Osteoblast (primary cell): ENCODE measurements at regions not wholly inside any gene's neighbourhood (a gene's known extent, or its start where the extent isn't known, plus 50 kb on each side); places are given as distances from the start of the nearest gene placed in this dataset.

Experiments
- DNase-seq: peaks from one replicate; pipeline ENCODE4 v3.0.0; 2011; ENCODE audit warnings: low spot score, mixed read lengths; ENCODE audit not compliant: insufficient read length; ENCODE audit errors: missing footprints
- H2AFZ ChIP-seq: 2 replicates; pipeline ENCODE4 v1.6.0; 2011; ENCODE audit warnings: mild to moderate bottlenecking, low read length
- H3K27ac ChIP-seq: 2 replicates; pipeline ENCODE4 v1.5.1; 2011; ENCODE audit warnings: mild to moderate bottlenecking, low read depth, low read length, moderate library complexity
- H3K27me3 ChIP-seq: 2 replicates; pipeline ENCODE4 v1.6.0; 2012; ENCODE audit warnings: mild to moderate bottlenecking, control low read depth, inconsistent platforms, low read length, moderate library complexity; ENCODE audit not compliant: insufficient read depth
- H3K36me3 ChIP-seq: 2 replicates; pipeline ENCODE4 v1.5.1; 2011; ENCODE audit warnings: mild to moderate bottlenecking, low read length, control low read depth, moderate library complexity; ENCODE audit not compliant: insufficient read depth
- H3K4me1 ChIP-seq: 2 replicates; pipeline ENCODE4 v1.5.1; 2011; ENCODE audit warnings: mild to moderate bottlenecking, low read length, control low read depth, moderate library complexity; ENCODE audit not compliant: insufficient read depth
- H3K4me2 ChIP-seq: 2 replicates; pipeline ENCODE4 v1.6.0; 2011; ENCODE audit warnings: mild to moderate bottlenecking, low read length; ENCODE audit not compliant: insufficient read depth
- H3K4me3 ChIP-seq: fragments of 200-600 bp; sonication (generic); 3 replicates; pipeline ENCODE4 v1.5.1; 2012; ENCODE audit warnings: mild to moderate bottlenecking, low read length, inconsistent platforms; ENCODE audit not compliant: insufficient read depth
- H3K79me2 ChIP-seq: 2 replicates; pipeline ENCODE4 v1.6.0; 2012; ENCODE audit warnings: mild to moderate bottlenecking, low read length, control low read depth, inconsistent platforms; ENCODE audit not compliant: insufficient read depth
- H3K9me3 ChIP-seq: 2 replicates; pipeline ENCODE4 v1.5.1; 2011; ENCODE audit warnings: low read depth, low read length, control low read depth
- H4K20me1 ChIP-seq: 2 replicates; pipeline ENCODE4 v1.6.0; 2012; ENCODE audit warnings: mild to moderate bottlenecking, low read length, control low read depth; ENCODE audit not compliant: insufficient read depth
- CTCF ChIP-seq: IDR thresholded peaks from 2 replicates; pipeline ENCODE4 v1.5.1; 2011; ENCODE audit warnings: mild to moderate bottlenecking, low read depth, low read length, moderate library complexity; ENCODE audit errors: extremely low read depth

GRCh38 chr12:18207266-18207665 lies 54.1 kb upstream of the PIK3C2G start:
- Histone ChIP-seq H3K36me3 (no peaks in the 10 kb centered on the region), H2AFZ (no peak overlapping the region), H4K20me1 (no peaks in the 10 kb centered on the region), H3K27me3 (no peaks in the 10 kb centered on the region), H3K9me3 (no peaks in the 10 kb centered on the region), H3K4me2 (no peak overlapping the region), H3K79me2 (no peaks in the 10 kb centered on the region), H3K4me1 (no peaks in the 10 kb centered on the region), H3K4me3 (no peak overlapping the region), H3K27ac (no peak overlapping the region)
- no peak for DNase-seq
- no peak for TF ChIP-seq CTCF

GRCh38 chr12:18206198-18206597 lies 55.1 kb upstream of the PIK3C2G start:
- Histone ChIP-seq H3K27me3 (no peaks in the 10 kb centered on the region), H4K20me1 (no peaks in the 10 kb centered on the region)
- no peak for DNase-seq

GRCh38 chr12:18204053-18204452 lies 57.3 kb upstream of the PIK3C2G start:
- Histone ChIP-seq H3K4me2 (no peak overlapping the region), H3K4me1 (no peaks in the 10 kb centered on the region), H3K9me3 (no peaks in the 10 kb centered on the region), H3K79me2 (no peaks in the 10 kb centered on the region), H3K4me3 (no peak overlapping the region), H3K27ac (no peak overlapping the region), H3K27me3 (no peaks in the 10 kb centered on the region), H3K36me3 (no peaks in the 10 kb centered on the region), H2AFZ (no peak overlapping the region), H4K20me1 (no peaks in the 10 kb centered on the region)
- TF ChIP-seq CTCF: no peak
- DNase-seq: no peak

More at GRCh38 chr12:18206198-18206597, 55.1 kb upstream of the PIK3C2G start:
- no peaks in the 10 kb centered on the region for H3K36me3 ChIP-seq
- TF ChIP-seq CTCF: no peak
- no peaks in the 10 kb centered on the region for H3K9me3 ChIP-seq
- H3K4me1 ChIP-seq: no peaks in the 10 kb centered on the region
- H3K27ac ChIP-seq: no peak overlapping the region
- no peak overlapping the region for H3K4me3 ChIP-seq
- no peak overlapping the region for H2AFZ ChIP-seq
- no peak overlapping the region for H3K4me2 ChIP-seq
- H3K79me2 ChIP-seq: no peaks in the 10 kb centered on the region

GRCh38 chr12:18192119-18192518 lies 69.2 kb upstream of the PIK3C2G start:
- no peaks in the 10 kb centered on the region for H3K27me3 ChIP-seq
- H3K9me3 ChIP-seq: no peaks in the 10 kb centered on the region
- DNase-seq: peak; percentile 1
- no peaks in the 10 kb centered on the region for H3K36me3 ChIP-seq
- no peaks in the 10 kb centered on the region for H3K79me2 ChIP-seq
- H2AFZ ChIP-seq: no peak overlapping the region
- no peak overlapping the region for H3K4me2 ChIP-seq
- no peak overlapping the region for H3K27ac ChIP-seq
- H4K20me1 ChIP-seq: no peaks in the 10 kb centered on the region
- H3K4me1 ChIP-seq: no peaks in the 10 kb centered on the region
- no peak for TF ChIP-seq CTCF
- no peak overlapping the region for H3K4me3 ChIP-seq
